Fibroblast of lung (primary cell): ENCODE measurements at regions not wholly inside any gene's neighbourhood (a gene's known extent, or its start where the extent isn't known, plus 50 kb on each side); places are given as distances from the start of the nearest gene placed in this dataset.

Experiments
- CTCF ChIP-seq, 2 donors: IDR thresholded peaks in 1 of 2; conservative IDR thresholded peaks in 1 of 2; 1 replicate in 1 of 2; 2 replicates in 1 of 2; pipeline ENCODE4 v1.5.1; 2011 to 2012; ENCODE audit warnings: low read length in 2 of 2, control low read depth in 1 of 2, inconsistent platforms in 1 of 2, low read depth in 1 of 2, mild to moderate bottlenecking in 1 of 2
- EZH2 ChIP-seq: IDR thresholded peaks from 2 replicates; pipeline ENCODE4 v1.5.1; 2012; ENCODE audit warnings: low read length, control low read depth, mild to moderate bottlenecking; ENCODE audit errors: missing control alignments

DNA sequence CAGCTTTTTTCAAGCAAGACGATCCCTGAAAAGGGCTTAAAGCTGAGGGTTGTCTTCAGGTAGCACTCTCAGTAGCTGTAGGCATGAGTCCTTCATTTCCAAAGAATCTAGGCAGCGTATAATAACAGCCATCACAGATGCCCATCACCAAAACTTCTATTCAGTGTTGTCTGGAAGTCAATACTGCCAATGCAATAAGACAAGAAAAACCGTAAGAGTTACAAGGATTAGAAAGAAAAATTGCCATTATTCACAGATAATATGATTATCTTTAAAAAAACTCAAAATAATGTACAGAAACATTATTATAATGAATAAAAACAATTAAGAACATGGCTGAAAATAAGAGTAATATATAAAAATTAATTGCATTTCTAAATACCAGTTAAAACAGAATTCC, 208.2 kb upstream of the ADRA1B start:
- TF ChIP-seq CTCF (conservative IDR thresholded peaks at IDR 0.05 in 1 of 2, IDR thresholded peaks at IDR 0.05 in 1 of 2; ENCODE audit: low read depth in 1 of 2, low read length in 2 of 2) (no peak), EZH2 (no peak)
